ENCODE measurements at regions not wholly inside any gene's neighbourhood (a gene's known extent, or its start where the extent isn't known, plus 50 kb on each side); places are given as distances from the start of the nearest gene placed in this dataset.

DNA sequence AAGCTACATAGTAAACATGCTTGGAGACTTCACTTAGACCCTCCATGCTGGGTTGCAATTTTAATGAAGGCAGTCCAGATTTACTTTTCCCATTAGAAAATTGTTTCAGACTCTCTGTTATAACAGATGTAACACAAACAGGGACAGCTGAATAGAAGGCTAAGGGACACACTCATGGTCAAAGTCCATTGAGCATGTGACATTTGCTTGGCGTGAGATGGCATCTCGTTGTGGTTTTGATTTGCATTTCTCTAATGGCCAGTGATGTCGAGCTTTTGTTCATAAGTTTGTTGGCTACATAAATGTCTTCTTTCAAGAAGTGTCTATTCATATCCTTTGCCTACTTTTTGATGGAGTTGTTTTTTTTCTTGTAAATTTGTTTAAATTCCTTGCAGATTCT, 358.2 kb upstream of the CLNK start:
- no peak for DNase-seq

DNA sequence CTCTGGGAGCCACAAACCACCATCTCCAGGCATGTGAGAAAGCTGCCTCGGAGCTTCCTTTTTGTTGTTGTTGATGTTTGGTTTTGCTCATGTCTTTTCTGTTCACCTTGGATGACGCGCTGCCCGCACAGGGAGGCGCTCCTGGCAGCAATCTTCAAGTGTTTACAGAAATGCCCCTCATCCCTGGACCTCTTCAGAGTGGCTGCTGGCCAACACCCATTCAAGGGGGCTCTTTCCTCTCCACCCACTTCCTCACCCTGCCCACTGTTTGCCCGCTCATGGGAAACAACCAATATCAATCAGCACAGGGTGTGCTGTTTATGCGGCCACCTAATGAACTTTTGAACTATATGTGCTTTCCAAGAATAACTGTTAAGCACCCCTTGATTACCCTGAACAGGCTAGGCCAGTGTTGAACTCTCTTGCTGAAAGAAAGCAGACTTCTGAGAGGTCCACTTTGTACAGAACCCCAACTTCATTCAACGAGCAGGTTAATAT, 355.1 kb upstream of the CLNK start:
- no peak for DNase-seq

DNA sequence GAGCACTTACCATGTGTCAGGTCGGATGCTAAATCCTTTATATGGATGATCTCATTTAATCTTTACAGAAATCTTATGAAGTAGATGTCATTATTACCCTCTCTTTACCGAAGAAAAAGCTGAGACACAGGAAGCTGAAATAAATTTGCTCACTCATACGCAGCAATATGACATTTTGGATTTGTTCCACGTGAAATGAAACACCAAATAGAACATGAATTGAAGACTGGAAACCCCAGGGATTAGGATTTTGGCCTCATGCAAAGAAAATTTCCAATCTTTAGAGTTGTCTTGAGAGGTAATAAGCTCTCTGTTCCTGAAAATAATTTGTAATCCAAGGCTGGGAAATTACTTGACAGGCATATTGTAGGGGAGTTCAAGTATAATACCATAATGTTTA, 354.4 kb upstream of the CLNK start:
- DNase-seq: no peak

DNA sequence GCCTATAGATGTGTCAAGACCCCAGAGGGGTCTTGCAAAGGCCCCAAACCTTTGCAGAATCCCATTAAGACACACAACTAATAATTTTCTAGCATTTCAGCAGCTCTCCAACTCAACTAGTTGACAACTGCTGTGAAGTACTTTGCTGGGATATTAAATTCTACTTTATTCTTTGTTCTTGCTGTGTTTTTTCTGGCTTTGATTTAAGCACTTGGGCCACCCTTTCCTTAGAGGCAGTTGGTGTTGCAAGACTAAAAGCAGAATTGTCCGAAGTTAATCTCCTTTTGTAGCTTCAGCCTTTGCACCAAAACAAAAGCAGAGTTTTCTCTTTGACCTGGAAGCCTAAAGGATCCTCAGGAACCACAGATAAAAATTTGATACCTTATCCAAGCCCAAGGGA, 353.1 kb upstream of the CLNK start:
- DNase-seq: no peak

DNA sequence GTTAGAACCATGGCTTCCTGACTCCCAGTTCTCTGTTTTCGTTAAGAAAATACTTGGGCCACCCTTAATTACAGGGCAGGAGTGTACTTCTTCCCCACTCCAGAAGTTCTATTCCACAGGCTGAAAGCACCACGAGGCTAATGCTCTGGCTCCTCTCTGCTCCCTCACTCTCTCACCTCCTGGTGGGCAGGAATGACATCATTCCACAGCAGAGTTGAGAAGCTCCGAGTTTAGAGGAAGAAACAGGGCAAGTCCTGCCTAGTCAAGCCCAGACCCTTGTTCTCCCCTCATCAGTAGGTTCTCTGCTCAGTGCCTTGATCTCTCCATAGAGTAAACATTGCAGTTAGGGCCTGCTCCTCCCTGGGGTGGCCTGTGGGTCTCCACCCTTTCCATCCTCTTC, 343.8 kb upstream of the CLNK start:
- DNase-seq: no peak

DNA sequence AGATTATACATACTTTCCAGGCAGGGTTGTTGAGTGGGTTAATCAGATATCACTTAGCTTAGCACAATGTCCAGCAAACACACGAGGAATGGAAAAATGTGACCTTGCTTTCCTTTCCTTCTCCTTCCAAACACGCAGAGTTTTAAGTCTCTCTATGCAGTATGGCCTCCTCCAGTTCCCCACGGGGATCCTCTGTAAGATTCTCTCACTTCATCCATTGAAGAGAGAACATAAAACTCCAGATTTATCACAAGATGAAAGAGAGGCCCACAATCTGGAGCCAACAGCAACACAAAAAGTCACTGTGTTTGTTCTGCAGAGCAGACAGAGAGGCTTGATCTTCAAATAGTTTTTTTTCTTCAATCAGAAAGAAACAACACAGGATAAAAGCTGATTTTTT, 336.8 kb upstream of the CLNK start:
- no peak for DNase-seq

DNA sequence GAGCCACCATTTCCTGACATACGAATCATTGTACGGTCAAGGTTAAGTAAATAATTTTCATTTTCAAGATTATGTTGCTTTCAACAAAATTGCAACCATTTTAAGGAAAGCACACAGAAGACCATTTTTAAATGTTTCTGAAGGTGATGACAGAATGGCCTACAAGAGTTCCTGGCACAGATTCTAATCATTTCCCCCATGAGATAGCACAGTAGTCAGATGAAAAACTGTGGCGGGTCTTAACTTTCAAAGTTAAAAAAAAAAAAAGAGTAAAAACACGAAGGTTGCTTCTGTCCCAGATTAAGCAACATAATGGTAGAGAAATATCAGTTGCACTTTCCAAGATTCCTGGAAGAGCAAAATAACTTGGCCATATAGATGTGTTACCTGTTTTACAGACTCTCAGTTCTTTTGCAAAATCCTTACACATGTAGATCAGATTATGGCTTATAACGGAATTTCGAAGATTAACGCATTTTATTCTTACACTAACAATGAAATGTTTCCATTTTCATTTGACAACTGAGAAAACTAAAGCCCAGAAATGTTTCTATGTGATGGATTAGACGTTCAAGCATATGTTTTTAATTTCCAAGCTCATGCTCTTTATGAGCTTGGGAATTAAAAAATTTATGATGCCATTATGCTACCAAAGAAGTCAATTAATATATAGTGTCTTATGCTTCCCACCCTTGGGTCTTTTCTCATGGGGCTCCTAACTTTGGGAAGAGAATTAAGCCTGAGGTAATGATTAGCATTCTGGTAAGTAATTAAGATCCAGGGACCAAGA, 335.1 kb upstream of the CLNK start:
- DNase-seq: no peak

DNA sequence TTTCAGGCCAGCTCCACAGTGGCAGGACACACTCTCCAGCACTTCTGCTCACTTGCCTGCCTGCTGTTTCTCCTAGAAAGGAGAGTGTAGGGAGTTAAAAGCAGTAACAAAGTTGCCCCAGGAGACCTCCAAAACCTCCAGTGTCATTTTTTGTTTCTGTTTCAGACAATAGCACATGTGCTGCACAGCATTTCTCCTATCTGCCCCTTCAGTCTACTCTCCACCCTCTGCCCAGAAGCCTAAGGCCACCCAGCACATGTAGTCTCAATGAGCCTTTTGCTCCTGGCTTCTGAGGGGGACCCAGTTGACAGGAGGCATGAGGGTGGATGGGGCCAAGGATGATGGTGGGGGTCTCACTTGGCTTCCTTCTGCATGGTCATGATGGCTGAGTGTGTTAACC, 329.6 kb upstream of the CLNK start:
- no peak for DNase-seq

DNA sequence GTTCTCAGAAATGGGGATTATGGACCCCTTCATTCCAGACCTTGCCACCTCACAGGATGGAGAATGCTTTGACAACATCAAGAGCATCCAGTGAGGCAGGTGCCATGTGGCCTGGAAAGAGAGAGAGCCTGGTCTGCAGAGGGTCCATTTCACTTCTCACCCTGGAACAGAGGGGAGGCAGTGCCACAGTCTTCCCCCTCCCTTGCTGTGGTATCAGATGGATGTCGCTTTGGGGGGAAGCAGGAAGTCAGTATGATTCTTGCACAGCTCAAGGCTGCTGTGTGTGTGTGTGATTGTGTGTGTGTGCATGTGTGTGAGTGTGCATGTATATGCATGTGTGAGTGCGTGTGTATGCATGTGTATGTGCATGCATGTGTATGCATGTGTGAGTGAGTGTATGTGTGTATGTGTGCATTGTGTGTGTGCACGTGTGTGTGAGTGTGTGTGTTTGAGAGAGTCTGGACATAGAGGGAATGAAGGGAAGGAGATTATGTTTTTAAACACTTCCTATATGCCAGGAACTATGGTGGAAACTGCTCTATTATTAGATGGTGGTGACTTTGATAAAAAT, 328.6 kb upstream of the CLNK start:
- DNase-seq: no peak

DNA sequence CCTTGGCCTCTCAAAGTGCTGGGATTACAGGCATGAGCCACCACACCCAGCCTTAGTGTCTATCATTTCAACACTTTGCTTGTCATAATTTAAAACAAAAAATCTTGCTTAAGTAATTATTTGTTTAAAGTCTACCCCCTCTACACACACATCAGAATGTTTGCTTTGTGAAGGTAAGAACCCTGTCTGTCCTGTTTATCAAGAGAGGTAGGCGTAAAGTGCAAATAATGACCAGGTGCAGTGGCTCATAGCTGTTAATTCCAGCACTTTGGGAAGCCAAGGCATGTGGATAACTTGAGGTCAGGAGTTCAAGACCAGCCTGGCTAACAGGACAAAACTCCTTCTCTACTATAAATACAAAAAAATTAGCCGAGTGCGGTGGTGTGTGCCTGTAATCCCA, 326.7 kb upstream of the CLNK start:
- DNase-seq: no peak

DNA sequence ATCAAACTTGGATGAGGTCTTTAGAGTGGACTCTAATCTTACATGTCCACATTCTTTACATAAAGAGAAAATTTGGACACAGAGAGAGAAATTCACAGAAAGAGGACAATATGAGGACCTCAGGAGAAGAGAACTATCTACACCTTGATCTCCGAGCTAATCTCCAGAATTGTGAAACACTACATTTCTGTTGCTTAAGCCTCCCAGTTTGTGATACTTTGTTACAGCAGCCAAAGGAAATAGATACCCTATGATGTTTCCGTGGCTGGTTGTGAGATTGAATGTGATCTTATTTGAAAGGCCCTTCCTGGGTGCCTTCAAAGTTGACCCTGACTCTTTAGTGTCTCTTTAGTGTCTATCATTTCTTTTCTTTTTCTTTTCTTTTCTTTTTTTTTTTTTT, 326.1 kb upstream of the CLNK start:
- DNase-seq: no peak

DNA sequence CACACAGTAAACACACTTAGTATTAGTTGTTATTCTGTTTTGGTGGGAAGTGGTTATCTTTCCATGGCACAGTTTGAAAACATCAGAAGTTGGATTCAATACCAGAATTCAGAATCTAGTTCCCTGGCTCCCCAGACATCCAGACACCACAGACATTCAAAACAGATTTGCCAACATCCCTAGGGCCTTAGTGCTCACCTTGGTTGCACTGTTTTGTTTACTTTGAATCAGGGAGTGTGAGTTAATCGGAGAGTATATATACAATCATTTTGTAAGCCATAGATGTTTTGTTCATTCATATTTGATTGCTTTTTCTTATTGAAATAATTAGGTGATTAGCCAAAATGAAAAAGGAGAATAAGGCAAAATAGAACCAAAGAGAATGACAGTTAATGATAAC, 324.7 kb upstream of the CLNK start:
- DNase-seq: no peak

DNA sequence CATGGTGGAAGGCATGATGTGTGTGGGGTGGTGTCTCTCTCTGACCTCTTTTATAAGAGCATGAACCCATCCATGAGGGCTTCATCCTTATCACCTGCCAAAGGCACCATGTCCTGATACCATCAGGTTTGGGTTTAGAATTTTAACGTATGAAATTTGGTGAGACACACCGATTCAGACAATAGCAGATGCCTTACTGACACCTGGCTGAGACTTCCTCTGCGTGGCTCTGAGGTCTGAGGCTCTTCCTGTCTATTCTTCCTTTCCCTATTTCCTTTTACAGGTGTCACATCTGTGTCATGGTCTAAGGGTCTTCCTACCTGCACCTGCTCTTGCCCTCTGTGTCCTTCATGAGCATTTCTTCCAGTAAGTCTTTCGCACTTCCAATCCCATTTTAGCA, 320.7 kb upstream of the CLNK start:
- DNase-seq: peak in 1 of 6 experiments; percentile 0

DNA sequence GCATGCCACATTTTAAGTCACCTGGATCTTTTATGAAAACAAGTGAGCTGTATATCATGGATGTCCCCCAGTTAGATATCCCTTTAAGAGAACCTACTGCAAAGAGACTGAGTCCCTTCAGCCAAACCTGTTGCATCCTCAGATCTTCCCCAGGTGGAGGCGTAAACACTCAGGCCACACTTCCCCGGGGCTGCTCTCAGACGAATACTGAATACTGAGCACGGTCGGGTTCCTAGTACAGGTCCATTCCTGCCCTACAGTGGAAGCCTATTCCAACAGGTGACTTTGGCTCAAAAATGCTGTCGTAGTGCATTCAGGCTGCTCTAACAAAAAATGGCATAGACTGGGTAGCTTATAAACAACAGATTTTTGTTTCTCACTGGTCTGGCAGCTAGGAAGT, 320.2 kb upstream of the CLNK start:
- no peak for DNase-seq

DNA sequence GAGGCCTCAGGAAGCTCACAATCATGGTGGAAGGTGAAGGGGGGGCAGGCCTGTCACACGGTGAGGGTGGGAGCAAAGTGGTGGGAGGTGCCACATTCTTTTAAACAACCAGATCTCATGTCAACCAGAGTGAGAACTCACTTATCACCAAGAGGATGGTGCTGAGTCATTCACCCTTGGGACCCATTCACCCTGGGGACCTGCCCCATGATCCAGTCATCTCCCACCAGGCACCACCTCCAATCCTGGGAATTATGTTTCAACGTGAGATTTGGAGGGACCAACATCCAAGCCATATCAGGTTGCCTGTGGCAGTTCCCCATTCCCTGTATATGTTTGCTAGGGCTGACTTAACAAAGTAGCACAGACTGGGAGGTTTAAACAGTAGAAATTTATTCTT, 318.4 kb upstream of the CLNK start:
- no peak for DNase-seq

DNA sequence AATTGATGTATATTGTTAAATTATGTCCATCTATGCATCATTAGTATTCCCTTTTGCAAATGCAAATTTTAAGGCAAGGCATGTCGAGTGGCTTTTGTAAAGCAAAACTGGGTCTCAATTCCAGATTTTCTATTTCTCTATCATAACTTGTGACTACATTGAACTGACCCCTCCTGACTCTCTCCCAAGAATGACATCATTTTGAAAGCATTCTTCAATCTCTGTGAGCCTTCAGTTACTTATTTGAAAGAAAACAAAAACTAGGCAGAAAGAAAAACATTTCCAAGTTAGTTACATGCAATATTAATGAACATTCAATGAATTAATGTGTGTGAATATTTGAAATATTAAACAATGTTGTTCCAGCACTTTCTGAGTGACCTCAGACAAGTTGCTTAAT, 314.3 kb upstream of the CLNK start:
- no peak for DNase-seq

DNA sequence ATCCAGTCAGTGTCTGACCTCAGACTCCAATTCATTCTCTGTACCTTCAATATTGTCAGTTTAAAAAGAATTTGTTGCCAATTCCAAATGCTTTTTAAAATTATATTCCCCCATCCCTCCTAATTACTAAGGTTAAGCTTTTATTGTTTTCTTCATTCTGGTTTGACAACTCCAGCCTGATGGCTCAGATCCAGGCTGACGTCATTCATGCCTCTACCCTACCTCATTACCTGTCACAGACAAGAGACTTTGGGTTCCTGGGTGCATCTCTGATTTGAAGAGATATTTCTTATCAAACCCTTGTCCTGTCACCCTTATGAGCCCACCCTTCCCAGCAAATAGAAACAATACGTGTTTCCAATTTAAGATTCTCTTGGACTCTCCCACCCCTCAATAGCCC, 300.2 kb upstream of the CLNK start:
- DNase-seq: no peak

DNA sequence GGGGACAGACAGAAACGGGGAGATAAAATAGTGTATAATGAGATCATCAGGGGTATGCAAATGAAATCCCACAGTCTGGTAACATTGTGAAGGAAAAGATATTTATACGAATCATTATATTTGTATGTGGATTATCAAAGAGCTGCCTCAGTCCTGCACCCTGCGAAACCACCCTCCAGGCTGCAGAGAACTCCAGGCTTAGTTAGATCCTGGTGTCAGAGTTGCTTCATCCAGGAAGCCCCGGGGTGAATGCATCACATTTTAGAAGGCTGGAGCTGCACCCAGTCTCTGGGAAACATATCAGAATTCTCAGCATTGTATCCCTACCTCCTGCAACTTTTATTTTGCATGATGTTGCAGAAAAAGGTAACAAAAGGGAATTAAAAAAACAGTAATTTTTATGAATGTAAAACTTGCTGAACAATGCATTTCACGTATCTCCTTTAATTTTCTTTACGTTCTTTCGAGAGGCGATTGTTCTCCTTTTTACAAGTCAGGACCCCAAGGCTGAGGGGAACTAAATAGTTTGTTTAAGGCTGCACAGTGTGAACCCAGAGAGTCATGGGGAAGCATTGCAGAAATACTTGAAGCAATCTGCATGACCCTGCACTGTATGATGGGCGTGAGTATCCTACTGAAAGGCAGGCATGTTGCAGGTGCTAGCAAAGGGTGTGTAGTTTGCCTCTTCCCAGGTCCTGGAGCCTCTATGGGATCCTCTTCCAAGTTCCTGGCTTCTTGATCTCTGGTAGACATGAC, 299.5 kb upstream of the CLNK start:
- DNase-seq: no peak

DNA sequence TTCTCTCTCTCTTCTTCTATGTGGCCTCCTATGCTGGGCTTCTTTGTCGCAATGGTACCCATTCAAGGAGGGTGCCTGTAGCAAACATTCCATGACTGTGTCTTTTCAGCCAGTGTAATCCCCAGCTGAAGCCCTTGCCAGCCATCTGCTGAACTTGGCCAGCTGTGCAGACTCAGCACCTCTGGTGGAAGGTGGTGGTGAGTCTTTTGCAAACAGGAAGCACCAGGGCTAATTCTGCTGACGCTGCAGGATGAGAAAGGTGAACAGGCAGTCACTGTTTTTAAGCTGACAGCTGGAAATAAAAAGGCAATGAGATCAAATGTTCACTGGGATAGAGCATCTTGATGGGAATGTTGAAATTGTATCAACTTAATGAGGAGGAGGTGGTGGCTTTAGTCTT, 298.7 kb upstream of the CLNK start:
- DNase-seq: no peak

DNA sequence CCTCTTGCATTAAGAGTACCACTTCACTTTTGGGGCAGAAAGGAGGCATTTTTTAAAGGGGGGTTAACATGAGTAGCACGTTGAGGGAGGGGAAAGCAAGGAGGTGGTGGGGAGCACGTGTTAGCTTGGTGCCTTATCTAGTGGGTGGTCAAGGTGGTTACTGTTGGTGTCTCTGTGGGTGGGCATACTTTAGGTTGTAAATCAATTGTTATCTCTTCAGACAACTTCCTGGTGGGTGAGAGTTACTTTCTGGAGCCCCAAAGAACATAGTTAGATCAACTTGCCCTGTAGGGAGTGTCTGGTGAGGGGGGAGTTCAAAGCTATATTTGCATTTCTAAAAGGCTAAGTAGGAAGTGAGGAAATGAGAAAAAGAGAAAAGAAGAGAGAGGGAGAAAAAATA, 297.7 kb upstream of the CLNK start:
- no peak for DNase-seq

DNA sequence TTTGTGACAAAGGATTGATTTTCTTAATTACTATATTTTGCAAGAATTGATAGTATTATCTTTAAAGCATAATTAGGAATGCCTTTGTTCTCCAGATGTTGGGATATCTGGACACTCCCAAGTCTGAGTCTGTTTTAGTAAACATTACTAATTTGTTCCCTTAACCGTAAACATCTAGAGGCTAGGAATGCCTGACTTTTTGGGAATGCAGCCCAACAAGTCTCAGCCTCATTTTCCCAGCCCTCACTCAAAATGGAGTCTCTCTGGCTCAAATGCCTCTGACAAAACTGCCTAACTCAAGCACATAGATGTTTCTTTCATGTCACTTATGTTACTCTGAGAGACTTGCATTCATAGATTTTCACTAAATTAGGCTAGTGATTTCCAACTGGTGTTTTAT, 297.0 kb upstream of the CLNK start:
- DNase-seq: no peak

DNA sequence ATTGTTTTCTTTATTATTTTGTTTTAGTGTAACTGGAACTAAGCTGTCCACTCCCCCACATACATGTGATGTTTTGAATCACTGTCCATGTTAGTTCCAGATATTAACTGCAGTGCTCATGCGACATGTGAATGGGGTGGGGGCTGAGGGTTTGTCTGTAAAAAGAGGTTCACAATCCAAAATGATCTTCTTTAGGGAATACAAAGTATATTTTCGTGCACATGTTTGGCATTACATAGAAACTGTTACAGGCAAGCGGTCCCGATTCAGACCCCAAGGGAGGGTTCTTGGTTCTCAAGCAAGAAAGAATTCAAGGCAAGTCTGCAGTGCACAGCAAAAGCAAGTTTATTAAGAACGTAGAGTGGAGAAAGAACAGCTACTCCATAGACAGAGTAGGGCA, 296.5 kb upstream of the CLNK start:
- no peak for DNase-seq

DNA sequence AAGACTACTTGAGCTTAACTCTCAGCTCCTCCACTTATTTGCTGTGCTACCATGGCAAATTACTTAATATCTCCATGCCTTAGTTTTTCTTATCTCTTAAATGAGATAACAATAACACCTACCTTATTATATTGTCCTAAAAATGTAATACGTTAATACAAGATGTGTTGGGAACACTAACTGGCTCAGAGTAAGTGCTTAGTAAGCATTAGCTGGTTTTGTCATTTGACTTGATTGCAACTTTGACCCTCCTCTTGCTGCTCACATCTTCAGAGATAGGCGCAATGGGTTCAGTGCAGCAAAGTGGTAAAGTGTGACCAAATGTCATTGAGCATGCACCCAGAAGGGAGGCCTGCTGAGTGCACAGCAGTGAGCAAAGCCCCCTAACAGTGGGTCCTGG, 294.5 kb upstream of the CLNK start:
- DNase-seq: no peak

DNA sequence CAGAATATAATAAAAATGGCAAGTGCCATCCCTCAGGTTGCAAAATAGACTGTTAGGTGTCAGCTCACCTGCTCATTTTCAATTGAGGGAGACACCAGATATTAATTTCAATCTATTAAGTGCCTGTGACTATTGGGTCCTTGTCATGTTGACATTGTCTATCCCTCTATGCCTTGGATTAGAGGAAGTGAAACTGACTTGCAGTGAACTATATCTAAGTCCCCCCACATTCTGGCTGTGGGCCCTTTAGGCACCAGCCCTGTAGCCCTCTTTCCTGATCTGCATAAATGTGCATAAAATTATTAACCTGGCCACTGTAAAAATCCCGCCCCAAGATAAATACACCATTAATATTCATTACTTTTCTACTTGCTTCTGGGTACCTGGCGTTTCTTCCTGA, 293.0 kb upstream of the CLNK start:
- DNase-seq: no peak
